ENCODE measurements at regions not wholly inside any gene's neighbourhood (a gene's known extent, or its start where the extent isn't known, plus 50 kb on each side); places are given as distances from the start of the nearest gene placed in this dataset.

DNA sequence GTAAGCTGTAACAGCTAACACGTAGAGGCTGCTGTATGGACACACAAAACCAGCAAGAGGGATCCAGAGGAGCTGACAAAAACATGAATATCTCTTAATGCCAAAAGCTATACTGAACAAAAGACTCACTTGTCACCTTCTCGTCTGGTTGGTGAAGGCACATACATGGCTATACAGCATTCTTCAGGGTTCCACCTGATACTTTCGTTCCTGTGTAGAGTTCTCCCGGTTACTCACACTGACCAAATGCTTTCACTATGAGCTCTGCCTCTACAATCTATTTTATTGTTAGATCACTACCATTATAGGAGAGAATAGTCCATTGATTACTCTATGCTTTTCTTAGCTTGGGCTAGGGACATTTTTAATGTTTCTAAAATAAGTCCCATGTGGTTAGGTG is 193.1 kb downstream of the HNMT start:
- H3K27ac Mint-ChIP-seq (ENCODE audit: unreplicated experiment), result no peak overlapping the region
- no peaks in the 10 kb centered on the region for H3K36me3 Mint-ChIP-seq (ENCODE audit: low read depth, unreplicated experiment)
- H3K27me3 Mint-ChIP-seq (ENCODE audit: low read depth, unreplicated experiment), result no peaks in the 10 kb centered on the region
- Histone ChIP-seq H2AFZ (ENCODE audit: low read depth, low read length) (no peak overlapping the region), H3K36me3 (ENCODE audit: insufficient read depth, low read length) (no peaks in the 10 kb centered on the region), H3K4me3 (ENCODE audit: insufficient read depth, low read depth, low read length) (no peak overlapping the region), H3K27me3 (ENCODE audit: insufficient read depth, low read length) (no peaks in the 10 kb centered on the region), H4K20me1 (ENCODE audit: insufficient read depth, low read length) (no peaks in the 10 kb centered on the region), H3K4me1 (ENCODE audit: insufficient read depth, low read length) (no peaks in the 10 kb centered on the region), H3K79me2 (ENCODE audit: insufficient read depth, low read length) (no peaks in the 10 kb centered on the region), H3K9me3 (ENCODE audit: insufficient read depth, low read depth, low read length) (no peaks in the 10 kb centered on the region), H3K27ac (ENCODE audit: low read depth, low read length) (no peak overlapping the region), H3K9ac (ENCODE audit: low read length) (no peak overlapping the region), H3K4me2 (ENCODE audit: low read length) (no peak overlapping the region)
- no peak for FAIRE-seq
- H3K4me1 Mint-ChIP-seq (ENCODE audit: low read depth, unreplicated experiment), result peaks cover 4% of the 10 kb centered on the region
- no peak for TF ChIP-seq EZH2 (IDR thresholded peaks at IDR 0.05; ENCODE audit: insufficient read depth, low read length)
- TF ChIP-seq, protein P1, sequence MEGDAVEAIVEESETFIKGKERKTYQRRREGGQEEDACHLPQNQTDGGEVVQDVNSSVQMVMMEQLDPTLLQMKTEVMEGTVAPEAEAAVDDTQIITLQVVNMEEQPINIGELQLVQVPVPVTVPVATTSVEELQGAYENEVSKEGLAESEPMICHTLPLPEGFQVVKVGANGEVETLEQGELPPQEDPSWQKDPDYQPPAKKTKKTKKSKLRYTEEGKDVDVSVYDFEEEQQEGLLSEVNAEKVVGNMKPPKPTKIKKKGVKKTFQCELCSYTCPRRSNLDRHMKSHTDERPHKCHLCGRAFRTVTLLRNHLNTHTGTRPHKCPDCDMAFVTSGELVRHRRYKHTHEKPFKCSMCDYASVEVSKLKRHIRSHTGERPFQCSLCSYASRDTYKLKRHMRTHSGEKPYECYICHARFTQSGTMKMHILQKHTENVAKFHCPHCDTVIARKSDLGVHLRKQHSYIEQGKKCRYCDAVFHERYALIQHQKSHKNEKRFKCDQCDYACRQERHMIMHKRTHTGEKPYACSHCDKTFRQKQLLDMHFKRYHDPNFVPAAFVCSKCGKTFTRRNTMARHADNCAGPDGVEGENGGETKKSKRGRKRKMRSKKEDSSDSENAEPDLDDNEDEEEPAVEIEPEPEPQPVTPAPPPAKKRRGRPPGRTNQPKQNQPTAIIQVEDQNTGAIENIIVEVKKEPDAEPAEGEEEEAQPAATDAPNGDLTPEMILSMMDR (IDR thresholded peaks at IDR 0.05; ENCODE audit: insufficient read depth, low read depth, low read length), result no peak
- H3K9me3 Mint-ChIP-seq (ENCODE audit: unreplicated experiment), result no peaks in the 10 kb centered on the region
- no peak for DNase-seq (ENCODE audit: low read depth)
- no peak overlapping the region for H3K4me3 Mint-ChIP-seq (ENCODE audit: unreplicated experiment)

DNA sequence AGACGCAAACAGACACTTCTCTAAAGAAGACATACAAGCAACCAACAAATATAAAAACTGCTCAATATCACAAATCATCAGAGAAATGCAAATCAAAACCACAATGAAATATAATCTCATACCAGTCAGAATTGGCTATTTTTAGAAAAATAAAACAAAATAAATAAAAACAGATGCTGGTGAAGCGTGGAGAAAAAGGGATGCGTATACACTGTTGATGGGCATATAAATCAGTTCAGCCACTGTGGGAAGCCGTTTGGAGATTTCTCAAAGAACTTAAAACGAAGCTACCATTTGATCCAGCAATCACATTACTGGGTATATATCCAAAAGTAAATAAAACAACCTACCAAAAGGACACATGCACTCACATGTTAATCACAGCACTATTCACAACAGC is 206.2 kb downstream of the HNMT start:
- H3K9me3 Mint-ChIP-seq (ENCODE audit: unreplicated experiment), result peaks cover 6% of the 10 kb centered on the region
- FAIRE-seq, result no peak
- TF ChIP-seq, protein P1 (IDR thresholded peaks at IDR 0.05; ENCODE audit: insufficient read depth, low read depth, low read length), result no peak
- no peak for TF ChIP-seq EZH2 (IDR thresholded peaks at IDR 0.05; ENCODE audit: insufficient read depth, low read length)
- H3K4me3 Mint-ChIP-seq (ENCODE audit: unreplicated experiment), result no peak overlapping the region
- H3K27ac Mint-ChIP-seq (ENCODE audit: unreplicated experiment), result no peak overlapping the region
- no peaks in the 10 kb centered on the region for H3K79me2 ChIP-seq (ENCODE audit: insufficient read depth, low read length)
- no peaks in the 10 kb centered on the region for H3K27me3 Mint-ChIP-seq (ENCODE audit: low read depth, unreplicated experiment)
- H3K36me3 ChIP-seq (ENCODE audit: insufficient read depth, low read length), result no peaks in the 10 kb centered on the region
- H2AFZ ChIP-seq (ENCODE audit: low read depth, low read length), result no peak overlapping the region
- H3K27ac ChIP-seq (ENCODE audit: low read depth, low read length), result no peak overlapping the region
- no peaks in the 10 kb centered on the region for H4K20me1 ChIP-seq (ENCODE audit: insufficient read depth, low read length)
- no peaks in the 10 kb centered on the region for H3K4me1 Mint-ChIP-seq (ENCODE audit: low read depth, unreplicated experiment)
- no peaks in the 10 kb centered on the region for H3K4me1 ChIP-seq (ENCODE audit: insufficient read depth, low read length)
- H3K27me3 ChIP-seq (ENCODE audit: insufficient read depth, low read length), result no peaks in the 10 kb centered on the region
- DNase-seq (ENCODE audit: low read depth), result no peak
- peaks cover under 1% of the 10 kb centered on the region for H3K9me3 ChIP-seq (ENCODE audit: insufficient read depth, low read depth, low read length)
- H3K4me2 ChIP-seq (ENCODE audit: low read length), result no peak overlapping the region
- H3K36me3 Mint-ChIP-seq (ENCODE audit: low read depth, unreplicated experiment), result no peaks in the 10 kb centered on the region
- H3K4me3 ChIP-seq (ENCODE audit: insufficient read depth, low read depth, low read length), result no peak overlapping the region
- H3K9ac ChIP-seq (ENCODE audit: low read length), result no peak overlapping the region

DNA sequence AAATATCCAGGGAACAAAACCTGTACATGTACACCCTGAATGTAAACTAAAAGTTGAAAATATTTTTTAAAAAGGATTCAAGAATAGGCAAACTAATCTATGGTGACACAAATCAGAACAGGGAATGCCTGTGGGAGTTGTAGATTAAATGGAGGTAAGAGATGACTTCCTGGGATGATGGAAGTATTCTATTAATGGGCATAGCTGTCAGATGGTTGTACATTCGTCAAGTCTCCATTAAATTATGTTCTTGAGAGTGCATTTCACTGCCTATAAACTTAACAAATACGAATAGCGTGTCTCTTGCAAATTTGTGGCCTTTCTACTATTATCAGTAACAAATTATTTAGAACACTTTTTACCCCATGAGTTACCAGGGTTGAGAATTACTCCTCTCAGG is 207.0 kb downstream of the HNMT start:
- Histone ChIP-seq H3K9me3 (ENCODE audit: insufficient read depth, low read depth, low read length) (no peaks in the 10 kb centered on the region), H3K79me2 (ENCODE audit: insufficient read depth, low read length) (no peaks in the 10 kb centered on the region), H3K9ac (ENCODE audit: low read length) (no peak overlapping the region), H3K27ac (ENCODE audit: low read depth, low read length) (no peak overlapping the region), H3K4me1 (ENCODE audit: insufficient read depth, low read length) (no peaks in the 10 kb centered on the region), H4K20me1 (ENCODE audit: insufficient read depth, low read length) (no peaks in the 10 kb centered on the region), H3K4me3 (ENCODE audit: insufficient read depth, low read depth, low read length) (no peak overlapping the region), H2AFZ (ENCODE audit: low read depth, low read length) (no peak overlapping the region), H3K27me3 (ENCODE audit: insufficient read depth, low read length) (no peaks in the 10 kb centered on the region), H3K36me3 (ENCODE audit: insufficient read depth, low read length) (no peaks in the 10 kb centered on the region), H3K4me2 (ENCODE audit: low read length) (no peak overlapping the region)
- no peak overlapping the region for H3K27ac Mint-ChIP-seq (ENCODE audit: unreplicated experiment)
- FAIRE-seq, result no peak
- no peak for DNase-seq (ENCODE audit: low read depth)
- no peak overlapping the region for H3K4me3 Mint-ChIP-seq (ENCODE audit: unreplicated experiment)
- H3K9me3 Mint-ChIP-seq (ENCODE audit: unreplicated experiment), result peaks cover 3% of the 10 kb centered on the region
- no peaks in the 10 kb centered on the region for H3K27me3 Mint-ChIP-seq (ENCODE audit: low read depth, unreplicated experiment)
- no peaks in the 10 kb centered on the region for H3K36me3 Mint-ChIP-seq (ENCODE audit: low read depth, unreplicated experiment)
- no peaks in the 10 kb centered on the region for H3K4me1 Mint-ChIP-seq (ENCODE audit: low read depth, unreplicated experiment)
- TF ChIP-seq, protein P1 (IDR thresholded peaks at IDR 0.05; ENCODE audit: insufficient read depth, low read depth, low read length), result no peak
- no peak for TF ChIP-seq EZH2 (IDR thresholded peaks at IDR 0.05; ENCODE audit: insufficient read depth, low read length)
